IMR-90 (cell line): ENCODE measurements at regions not wholly inside any gene's neighbourhood (a gene's known extent, or its start where the extent isn't known, plus 50 kb on each side); places are given as distances from the start of the nearest gene placed in this dataset.

Source experiments
- ATAC-seq: fragments of 200-7000 bp; cut with Tn5 transposase; 2 replicates; pipeline ENCODE4 v1.9.1; 2020; ENCODE audit warnings: low read depth, mild to moderate bottlenecking, moderate library complexity
- BruUV-seq: library from RNA; stranded (reverse); fragments of 400-500 nt; replicated peaks from 2 replicates; lab custom pipeline; 2021; lab: Mats Ljungman, UMichigan
- CTCF ChIA-PET: fragments of 300-600 bp; formaldehyde crosslinking; extraction: SDS; loops from one replicate; lab custom pipeline; 2021; ENCODE audit warnings: antibody characterized with exemption; lab: Yijun Ruan, JAX
- POLR2A ChIA-PET: fragments of 300-600 bp; sonication (Branson Sonifier 250); formaldehyde crosslinking; loops from one replicate; lab custom pipeline; 2022; ENCODE audit warnings: antibody characterized with exemption; ENCODE audit not compliant: unreplicated experiment; lab: Charles Lee
- DNase-seq: peaks from one replicate; pipeline ENCODE4 v3.0.0; 2013
- H2AFZ ChIP-seq: replicated peaks from 2 replicates; pipeline ENCODE3; 2013; ENCODE audit warnings: low read length, mild to moderate bottlenecking; ENCODE audit not compliant: poor library complexity
- H2AK5ac ChIP-seq: 2 replicates; pipeline ENCODE4 v1.6.1; 2013; ENCODE audit warnings: low read depth, low read length, inconsistent platforms
- H2AK9ac ChIP-seq: replicated peaks from 2 replicates; pipeline ENCODE3; 2013; ENCODE audit warnings: mild to moderate bottlenecking, low read depth, low read length, moderate library complexity; ENCODE audit not compliant: poor library complexity
- H2BK120ac ChIP-seq: 2 replicates; pipeline ENCODE4 v1.6.1; 2013; ENCODE audit warnings: low read depth, low read length, inconsistent platforms
- H2BK15ac ChIP-seq: 3 replicates; pipeline ENCODE4 v1.6.1; 2013; ENCODE audit warnings: low read depth, low read length, inconsistent platforms
- H2BK20ac ChIP-seq: 2 replicates; pipeline ENCODE4 v1.6.1; 2013; ENCODE audit warnings: low read depth, mild to moderate bottlenecking, inconsistent platforms, low read length, moderate library complexity
- H2BK5ac ChIP-seq: 2 replicates; pipeline ENCODE4 v1.6.1; 2013; ENCODE audit warnings: mild to moderate bottlenecking, low read depth, low read length, inconsistent platforms; ENCODE audit not compliant: poor library complexity, severe bottlenecking
- H3K14ac ChIP-seq: replicated peaks from 2 replicates; pipeline ENCODE4 v1.6.1; 2013; ENCODE audit warnings: low read depth, low read length, inconsistent platforms
- H3K18ac ChIP-seq: 2 replicates; pipeline ENCODE4 v1.6.1; 2013; ENCODE audit warnings: low read depth, low read length, control low read depth
- H3K23ac ChIP-seq: 2 replicates; pipeline ENCODE4 v1.6.1; 2013; ENCODE audit warnings: low read depth, low read length, inconsistent platforms
- H3K27ac ChIP-seq: 2 replicates; pipeline ENCODE4 v1.5.1; 2013; ENCODE audit warnings: mild to moderate bottlenecking, control low read depth, low read length; ENCODE audit not compliant: insufficient read depth
- H3K27me3 ChIP-seq: 2 replicates; pipeline ENCODE4 v1.6.1; 2013; ENCODE audit warnings: low read length; ENCODE audit not compliant: control insufficient read depth, insufficient read depth
- H3K36me3 ChIP-seq: 2 replicates; pipeline ENCODE4 v1.6.1; 2013; ENCODE audit warnings: low read length, mixed read lengths; ENCODE audit not compliant: control insufficient read depth, insufficient read depth
- H3K4ac ChIP-seq: 2 replicates; pipeline ENCODE4 v1.6.1; 2013; ENCODE audit warnings: low read depth, low read length, inconsistent platforms
- H3K4me1 ChIP-seq: 2 replicates; pipeline ENCODE4 v1.6.1; 2013; ENCODE audit warnings: low read length, mixed read lengths; ENCODE audit not compliant: control insufficient read depth, insufficient read depth
- H3K4me2 ChIP-seq: 2 replicates; pipeline ENCODE4 v1.6.1; 2013; ENCODE audit warnings: low read depth, mild to moderate bottlenecking, control low read depth, low read length, moderate library complexity
- H3K4me3 ChIP-seq: 2 replicates; pipeline ENCODE4 v1.5.1; 2013; ENCODE audit warnings: low read depth, mild to moderate bottlenecking, control low read depth, low read length, moderate library complexity; ENCODE audit not compliant: insufficient read depth
- H3K56ac ChIP-seq: 2 replicates; pipeline ENCODE4 v1.6.1; 2013; ENCODE audit warnings: low read length, inconsistent platforms; ENCODE audit not compliant: insufficient read depth; ENCODE audit errors: extremely low read depth
- H3K79me1 ChIP-seq, 2 experiments: 2 replicates each; pipeline ENCODE4 v1.6.1; 2013; ENCODE audit warnings: low read length in 2 of 2, inconsistent platforms in 1 of 2, low read depth in 1 of 2
- H3K9ac ChIP-seq: 2 replicates; pipeline ENCODE4 v1.6.1; 2013; ENCODE audit warnings: low read depth, low read length, control low read depth
- H3K9me1 ChIP-seq: 2 replicates; pipeline ENCODE4 v1.6.1; 2013; ENCODE audit warnings: low read length, inconsistent platforms; ENCODE audit not compliant: insufficient read depth
- H3K9me3 ChIP-seq: 2 replicates; pipeline ENCODE4 v1.6.1; 2013; ENCODE audit warnings: low read length; ENCODE audit not compliant: control insufficient read depth, insufficient read depth
- H4K20me1 ChIP-seq: 2 replicates; pipeline ENCODE4 v1.6.1; 2013; ENCODE audit warnings: low read length, inconsistent platforms; ENCODE audit not compliant: insufficient read depth
- H4K5ac ChIP-seq: 2 replicates; pipeline ENCODE4 v1.6.1; 2013; ENCODE audit warnings: mild to moderate bottlenecking, low read depth, low read length, control low read depth
- H4K8ac ChIP-seq, 2 experiments: 2 replicates each; pipeline ENCODE4 v1.6.1; 2013; ENCODE audit warnings: low read depth in 2 of 2, low read length in 2 of 2, control low read depth in 1 of 2, inconsistent platforms in 1 of 2
- H4K91ac ChIP-seq: 2 replicates; pipeline ENCODE4 v1.6.1; 2013; ENCODE audit warnings: low read depth, low read length, inconsistent platforms; ENCODE audit not compliant: insufficient read depth
- BHLHE40 ChIP-seq: fragments of 150-350 bp; IDR thresholded peaks from 2 replicates; pipeline ENCODE4 v1.6.1; 2016; ENCODE audit warnings: mild to moderate bottlenecking, low read depth, low read length
- CEBPB ChIP-seq: IDR thresholded peaks from 2 replicates; pipeline ENCODE4 v1.6.1; 2012; ENCODE audit warnings: low read depth, low read length, improper control_type of control experiment
- CHD1 ChIP-seq: IDR thresholded peaks from 2 replicates; pipeline ENCODE4 v1.6.1; 2012; ENCODE audit warnings: low read depth, low read length, improper control_type of control experiment
- FOS ChIP-seq: fragments of 150-350 bp; IDR thresholded peaks from 2 replicates; pipeline ENCODE4 v1.6.1; 2016; ENCODE audit warnings: low read depth, low read length
- MAFK ChIP-seq: IDR thresholded peaks from 2 replicates; pipeline ENCODE4 v1.6.1; 2012; ENCODE audit warnings: low read depth, low read length, improper control_type of control experiment
- MAZ ChIP-seq: IDR thresholded peaks from 2 replicates; pipeline ENCODE4 v1.6.1; 2012; ENCODE audit warnings: low read depth, mild to moderate bottlenecking, low read length, improper control_type of control experiment, moderate library complexity, borderline replicate concordance
- MXI1 ChIP-seq: IDR thresholded peaks from 2 replicates; pipeline ENCODE4 v1.6.1; 2012; ENCODE audit warnings: low read depth, mild to moderate bottlenecking, low read length, moderate library complexity, borderline replicate concordance
- NFE2L2 ChIP-seq: fragments of 150-350 bp; IDR thresholded peaks from 2 replicates; pipeline ENCODE4 v1.6.1; 2016; ENCODE audit warnings: low read depth, mild to moderate bottlenecking, low read length
- POLR2A ChIP-seq: IDR thresholded peaks from 2 replicates; pipeline ENCODE4 v1.6.1; 2012; ENCODE audit warnings: mild to moderate bottlenecking, low read depth, low read length
- RAD21 ChIP-seq: IDR thresholded peaks from 2 replicates; pipeline ENCODE4 v1.6.1; 2012; ENCODE audit warnings: low read length, improper control_type of control experiment
- RCOR1 ChIP-seq: IDR thresholded peaks from 2 replicates; pipeline ENCODE4 v1.6.1; 2012; ENCODE audit warnings: mild to moderate bottlenecking, low read length, improper control_type of control experiment; ENCODE audit not compliant: insufficient replicate concordance
- RFX5 ChIP-seq: IDR thresholded peaks from 2 replicates; pipeline ENCODE4 v1.8.0; 2012; ENCODE audit warnings: low read depth, mild to moderate bottlenecking, low read length, moderate library complexity
- SMC3 ChIP-seq: fragments of 150-350 bp; IDR thresholded peaks from 2 replicates; pipeline ENCODE4 v1.6.1; 2016; ENCODE audit warnings: low read depth, mild to moderate bottlenecking, antibody characterized with exemption, low read length, moderate library complexity
- WGBS, 2 experiments: methylation state at CpG; one replicate each; pipeline versions ENCODE4 v1.1.5 to v1.1.7; 2013; ENCODE audit warnings: missing lambda C conversion rate in 2 of 2; ENCODE audit not compliant: insufficient read length in 1 of 2; ENCODE audit errors: extremely low coverage in 2 of 2; 5-methylcytosine and 5-hydroxymethylcytosine counted together
- dilution Hi-C: fragments of 300-500 bp; cut with HindIII; formaldehyde crosslinking; loops from one replicate; pipeline ENCODE4 v1.14.3; 2018; ENCODE audit warnings: low sequenced_read_pairs; ENCODE audit not compliant: unreplicated experiment
- in situ Hi-C: fragments of 300-500 bp; cut with MboI; formaldehyde crosslinking; loops from 3 replicates; pipeline ENCODE4 v1.14.3; 2019; ENCODE audit warnings: low sequenced_read_pairs, inconsistent platforms, mixed read lengths
- intact Hi-C: fragments of 100-400 bp; cut with micrococcal nuclease; formaldehyde crosslinking; loops from 2 replicates; pipeline ENCODE4 v1.10.0; 2022
- TF ChIP-seq, protein P1 (sequence below): fragments of 150-350 bp; IDR thresholded peaks from 2 replicates; pipeline ENCODE4 v1.6.1; 2017; ENCODE audit warnings: mild to moderate bottlenecking, antibody characterized with exemption, low read length, low read depth
- TF ChIP-seq, protein P2 (sequence below): fragments of 150-350 bp; IDR thresholded peaks from 2 replicates; pipeline ENCODE4 v1.6.1; 2016; ENCODE audit warnings: low read depth, mild to moderate bottlenecking, low read length, moderate library complexity, borderline replicate concordance
- TF ChIP-seq, protein P3 (sequence below): conservative IDR thresholded peaks from 2 replicates; pipeline ENCODE4 v1.5.1; 2012; ENCODE audit warnings: mild to moderate bottlenecking, low read depth, low read length, improper control_type of control experiment

DNA sequence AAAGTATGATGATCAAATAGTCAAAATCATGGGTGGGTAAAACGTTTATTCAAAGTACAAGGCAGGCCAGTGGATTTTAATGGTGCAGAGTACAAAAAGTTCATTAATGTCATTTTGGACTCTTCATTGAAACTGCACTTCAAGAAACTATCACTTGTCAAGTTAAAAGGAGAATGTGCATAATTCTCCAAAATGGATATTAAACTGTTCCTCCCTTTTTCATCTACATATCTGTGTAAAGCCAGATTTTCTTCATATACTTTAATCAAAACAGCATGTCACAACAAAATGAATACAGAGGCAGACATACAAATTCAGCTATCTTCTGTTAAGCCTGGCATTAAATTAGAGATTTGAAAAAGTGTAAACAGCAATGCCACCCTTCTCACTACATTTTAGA lies 401.6 kb downstream of the NR2F1-AS1 start:
- Histone ChIP-seq H3K56ac (no peak overlapping the region), H4K20me1 (no peaks in the 10 kb centered on the region), H3K79me1 (no peaks in the 10 kb centered on the region), H3K23ac (no peak overlapping the region), H3K9me1 (no peaks in the 10 kb centered on the region), H2AK9ac (no peak overlapping the region), H2AK5ac (no peak overlapping the region), H2BK20ac (no peak overlapping the region), H2BK120ac (no peak overlapping the region), H3K4me3 (no peak overlapping the region), H4K91ac (no peak overlapping the region), H3K18ac (no peak overlapping the region), H2BK5ac (no peak overlapping the region), H3K4me1 (no peaks in the 10 kb centered on the region; the same call in 1 of the 2 replicates), H3K4ac (no peak overlapping the region), H3K9ac (no peak overlapping the region), H4K8ac (no peak overlapping the region; a peak in 1 of 4 replicates), H2BK15ac (no peak overlapping the region), H3K27me3 (no peaks in the 10 kb centered on the region), H4K5ac (no peak overlapping the region), H3K9me3 (0 out of 2 replicates have a peak, but pooled peaks cover 3% of the 10 kb centered on the region), H3K14ac (no peak overlapping the region), H2AFZ (no peak overlapping the region), H3K36me3 (no peaks in the 10 kb centered on the region), H3K4me2 (no peak overlapping the region), H3K27ac (no peak overlapping the region)
- CTCF ChIA-PET = no interaction called here
- no CpG with 5 or more reads among the region's 1 CpG for WGBS, 2 experiments
- ATAC-seq (no peak), DNase-seq (no peak)
- POLR2A ChIA-PET = no interaction called here
- intact Hi-C loops (no loop called here), dilution Hi-C loops (no loop called here), in situ Hi-C loops (no loop called here)
- no peak for TF ChIP-seq FOS
- TF ChIP-seq RFX5 = no peak
- no peak for TF ChIP-seq POLR2A
- no peak for TF ChIP-seq SMC3
- TF ChIP-seq, protein P1, sequence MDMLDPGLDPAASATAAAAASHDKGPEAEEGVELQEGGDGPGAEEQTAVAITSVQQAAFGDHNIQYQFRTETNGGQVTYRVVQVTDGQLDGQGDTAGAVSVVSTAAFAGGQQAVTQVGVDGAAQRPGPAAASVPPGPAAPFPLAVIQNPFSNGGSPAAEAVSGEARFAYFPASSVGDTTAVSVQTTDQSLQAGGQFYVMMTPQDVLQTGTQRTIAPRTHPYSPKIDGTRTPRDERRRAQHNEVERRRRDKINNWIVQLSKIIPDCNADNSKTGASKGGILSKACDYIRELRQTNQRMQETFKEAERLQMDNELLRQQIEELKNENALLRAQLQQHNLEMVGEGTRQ = no peak
- TF ChIP-seq, protein P2, sequence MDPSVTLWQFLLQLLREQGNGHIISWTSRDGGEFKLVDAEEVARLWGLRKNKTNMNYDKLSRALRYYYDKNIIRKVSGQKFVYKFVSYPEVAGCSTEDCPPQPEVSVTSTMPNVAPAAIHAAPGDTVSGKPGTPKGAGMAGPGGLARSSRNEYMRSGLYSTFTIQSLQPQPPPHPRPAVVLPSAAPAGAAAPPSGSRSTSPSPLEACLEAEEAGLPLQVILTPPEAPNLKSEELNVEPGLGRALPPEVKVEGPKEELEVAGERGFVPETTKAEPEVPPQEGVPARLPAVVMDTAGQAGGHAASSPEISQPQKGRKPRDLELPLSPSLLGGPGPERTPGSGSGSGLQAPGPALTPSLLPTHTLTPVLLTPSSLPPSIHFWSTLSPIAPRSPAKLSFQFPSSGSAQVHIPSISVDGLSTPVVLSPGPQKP = no peak
- TF ChIP-seq NFE2L2 = no peak
- no peak for TF ChIP-seq MAFK
- TF ChIP-seq RAD21 = no peak
- TF ChIP-seq CEBPB = no peak
- no peak for TF ChIP-seq MXI1
- no peak for TF ChIP-seq RCOR1
- no peak for TF ChIP-seq MAZ
- TF ChIP-seq, protein P3, sequence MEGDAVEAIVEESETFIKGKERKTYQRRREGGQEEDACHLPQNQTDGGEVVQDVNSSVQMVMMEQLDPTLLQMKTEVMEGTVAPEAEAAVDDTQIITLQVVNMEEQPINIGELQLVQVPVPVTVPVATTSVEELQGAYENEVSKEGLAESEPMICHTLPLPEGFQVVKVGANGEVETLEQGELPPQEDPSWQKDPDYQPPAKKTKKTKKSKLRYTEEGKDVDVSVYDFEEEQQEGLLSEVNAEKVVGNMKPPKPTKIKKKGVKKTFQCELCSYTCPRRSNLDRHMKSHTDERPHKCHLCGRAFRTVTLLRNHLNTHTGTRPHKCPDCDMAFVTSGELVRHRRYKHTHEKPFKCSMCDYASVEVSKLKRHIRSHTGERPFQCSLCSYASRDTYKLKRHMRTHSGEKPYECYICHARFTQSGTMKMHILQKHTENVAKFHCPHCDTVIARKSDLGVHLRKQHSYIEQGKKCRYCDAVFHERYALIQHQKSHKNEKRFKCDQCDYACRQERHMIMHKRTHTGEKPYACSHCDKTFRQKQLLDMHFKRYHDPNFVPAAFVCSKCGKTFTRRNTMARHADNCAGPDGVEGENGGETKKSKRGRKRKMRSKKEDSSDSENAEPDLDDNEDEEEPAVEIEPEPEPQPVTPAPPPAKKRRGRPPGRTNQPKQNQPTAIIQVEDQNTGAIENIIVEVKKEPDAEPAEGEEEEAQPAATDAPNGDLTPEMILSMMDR = no peak
- no peak for TF ChIP-seq BHLHE40
- no peak for TF ChIP-seq CHD1
- no TSS peak for BruUV-seq
